ENCODE measurements at regions not wholly inside any gene's neighbourhood (a gene's known extent, or its start where the extent isn't known, plus 50 kb on each side); places are given as distances from the start of the nearest gene placed in this dataset.

DNA sequence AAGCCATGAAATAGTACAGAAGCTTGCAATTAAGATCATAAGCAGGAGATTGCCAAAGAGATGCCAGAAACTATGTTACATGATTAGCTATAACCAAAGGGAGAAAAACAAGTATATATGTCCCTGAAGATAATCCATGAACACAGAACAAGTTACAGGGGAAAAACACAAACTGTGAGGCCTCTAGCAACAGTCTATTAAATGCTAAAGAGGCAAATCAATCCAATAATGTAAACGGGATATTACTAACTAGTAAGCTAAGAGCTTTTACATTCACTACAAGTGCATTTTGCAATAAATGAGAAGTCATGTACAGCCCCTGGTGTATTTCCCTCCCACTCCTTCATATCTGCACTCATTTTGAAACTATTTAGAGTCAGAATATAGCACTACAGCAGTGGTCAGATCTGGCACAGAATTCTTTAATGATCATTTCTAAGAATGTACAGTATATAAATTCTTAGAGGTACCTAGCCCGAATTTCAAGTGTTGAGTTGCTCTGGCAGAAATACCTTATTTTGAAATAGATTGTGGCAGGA, 449.8 kb upstream of the SMIM31 start:
- intact Hi-C loops (cut with DNase I), result no loop called here
- no peak for TF ChIP-seq CTCF (IDR thresholded peaks at IDR 0.05)
- TF ChIP-seq POLR2A (IDR thresholded peaks at IDR 0.05), result no peak
- Histone ChIP-seq H3K4me1 (no peaks in the 10 kb centered on the region), H3K4me3 (no peak overlapping the region), H3K27ac (no peak overlapping the region), H3K27me3 (no peaks in the 10 kb centered on the region), H3K9me3 (no peaks in the 10 kb centered on the region), H3K36me3 (no peaks in the 10 kb centered on the region)
- WGBS, 2 donors, result 73 to 77% methylated on average over 2 of the region's 2 CpGs
- DNase-seq, result no peak

GRCh38 chr4:164304861-164305260, 449.1 kb upstream of the SMIM31 start:
- no peaks in the 10 kb centered on the region for H3K4me1 ChIP-seq
- H3K9me3 ChIP-seq, result no peaks in the 10 kb centered on the region
- H3K27ac ChIP-seq, result no peak overlapping the region
- no peak for DNase-seq
- 83 to 84% methylated on average over 2 of the region's 2 CpGs for WGBS, 2 donors
- H3K36me3 ChIP-seq, result no peaks in the 10 kb centered on the region
- intact Hi-C loops (cut with DNase I), result no loop called here
- no peaks in the 10 kb centered on the region for H3K27me3 ChIP-seq
- H3K4me3 ChIP-seq, result no peak overlapping the region
- TF ChIP-seq CTCF (IDR thresholded peaks at IDR 0.05), result no peak
- no peak for TF ChIP-seq POLR2A (IDR thresholded peaks at IDR 0.05)

DNA sequence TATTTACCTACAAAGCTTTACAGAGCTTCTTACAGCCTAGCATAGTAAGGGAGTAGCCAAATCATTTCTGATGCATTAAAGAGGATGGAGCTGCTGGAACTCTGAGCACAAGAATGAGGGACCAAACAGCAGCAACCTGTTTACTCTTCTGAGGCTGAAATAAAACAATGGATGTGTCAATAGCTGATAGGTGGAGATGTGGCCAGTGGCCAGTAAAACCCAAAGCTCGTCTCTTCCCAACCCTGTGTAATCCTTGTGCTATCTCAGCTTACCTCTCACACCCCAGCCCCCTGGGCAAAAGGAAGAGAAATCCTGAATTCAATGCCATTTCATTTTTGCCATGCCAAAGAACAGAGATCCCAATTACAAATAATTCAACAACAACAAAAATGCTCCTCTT, 446.7 kb upstream of the SMIM31 start:
- H3K36me3 ChIP-seq, result no peaks in the 10 kb centered on the region
- H3K4me3 ChIP-seq, result no peak overlapping the region
- TF ChIP-seq CTCF (IDR thresholded peaks at IDR 0.05), result no peak
- TF ChIP-seq POLR2A (IDR thresholded peaks at IDR 0.05), result no peak
- no peak overlapping the region for H3K27ac ChIP-seq
- 45 to 57% methylated on average over 1 of the region's 1 CpG for WGBS, 2 donors
- intact Hi-C loops (cut with DNase I), result no loop called here
- H3K27me3 ChIP-seq, result no peaks in the 10 kb centered on the region
- H3K9me3 ChIP-seq, result no peaks in the 10 kb centered on the region
- no peak for DNase-seq
- no peaks in the 10 kb centered on the region for H3K4me1 ChIP-seq

- Histone ChIP-seq H3K4me3 (no peak overlapping the region), H3K27ac (no peak overlapping the region), H3K27me3 (no peaks in the 10 kb centered on the region), H3K4me1 (no peaks in the 10 kb centered on the region), H3K9me3 (no peaks in the 10 kb centered on the region), H3K36me3 (no peaks in the 10 kb centered on the region)
- intact Hi-C loops (cut with DNase I), result no loop called here
- no peak for DNase-seq
- 93% methylated on average over 6 of the region's 6 CpGs for WGBS, 2 donors
- no peak for TF ChIP-seq POLR2A (IDR thresholded peaks at IDR 0.05)
Observed at GRCh38 chr4:164312671-164313070, 441.3 kb upstream of the SMIM31 start.

- no peaks in the 10 kb centered on the region for H3K36me3 ChIP-seq
- no peaks in the 10 kb centered on the region for H3K4me1 ChIP-seq
- DNase-seq, result no peak
- H3K27ac ChIP-seq, result no peak overlapping the region
- H3K9me3 ChIP-seq, result no peaks in the 10 kb centered on the region
- 33 to 63% methylated on average over 3 of the region's 3 CpGs for WGBS, 2 donors
- TF ChIP-seq POLR2A (IDR thresholded peaks at IDR 0.05) (no peak), CTCF (IDR thresholded peaks at IDR 0.05) (no peak)
- no peaks in the 10 kb centered on the region for H3K27me3 ChIP-seq
- intact Hi-C loops (cut with DNase I), result no loop called here
- H3K4me3 ChIP-seq, result no peak overlapping the region
Observed at GRCh38 chr4:164313853-164314252, 440.1 kb upstream of the SMIM31 start.

DNA sequence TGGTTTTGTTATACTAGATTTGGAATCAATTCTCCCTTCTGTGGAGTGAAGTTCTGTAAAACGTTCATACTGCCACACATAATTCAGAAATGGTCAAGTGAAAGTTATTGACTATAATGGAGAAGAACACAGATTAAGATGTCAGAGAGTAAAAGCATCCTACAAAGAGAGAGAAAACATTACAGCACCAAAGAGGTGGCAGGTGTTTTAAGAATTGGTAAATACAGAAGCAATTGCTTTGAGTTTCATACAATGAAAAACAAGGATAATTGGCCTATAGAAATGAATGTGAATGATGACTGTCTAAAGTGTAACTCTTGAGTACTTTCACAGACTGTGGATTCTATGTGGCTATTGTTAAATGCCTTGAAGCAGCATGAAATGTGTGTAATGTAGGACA, 435.6 kb upstream of the SMIM31 start:
- H3K4me1 ChIP-seq, result no peaks in the 10 kb centered on the region
- DNase-seq, result no peak
- intact Hi-C loops (cut with DNase I), result no loop called here
- TF ChIP-seq CTCF (IDR thresholded peaks at IDR 0.05) (no peak), POLR2A (IDR thresholded peaks at IDR 0.05) (no peak)
- no peaks in the 10 kb centered on the region for H3K27me3 ChIP-seq
- no peaks in the 10 kb centered on the region for H3K36me3 ChIP-seq
- WGBS, 2 donors, result 0 to 69% methylated on average over 1 of the region's 1 CpG
- H3K27ac ChIP-seq, result no peak overlapping the region
- no peaks in the 10 kb centered on the region for H3K9me3 ChIP-seq
- H3K4me3 ChIP-seq, result no peak overlapping the region
